ENCODE measurements at regions not wholly inside any gene's neighbourhood (a gene's known extent, or its start where the extent isn't known, plus 50 kb on each side); places are given as distances from the start of the nearest gene placed in this dataset.

DNA sequence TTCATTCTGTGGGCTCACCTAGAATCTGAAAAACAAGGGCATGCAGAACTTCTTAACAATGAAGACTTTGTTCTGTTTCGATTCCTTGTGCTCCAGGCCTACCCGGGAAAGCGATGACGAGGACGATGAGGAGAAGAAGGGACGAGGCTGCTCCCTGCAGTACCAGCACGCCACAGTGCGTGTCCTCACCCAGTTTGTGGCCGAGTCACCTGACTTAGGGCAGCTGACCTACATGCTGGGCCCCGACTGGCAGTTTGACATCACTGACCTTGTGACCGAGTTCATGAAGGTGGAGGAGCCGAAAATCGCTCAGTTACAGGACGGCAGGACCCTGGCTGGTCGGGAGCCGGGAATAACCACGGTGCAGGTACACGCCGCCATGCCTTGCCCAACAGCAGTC is 585.4 kb downstream of the AACS start:
- Histone ChIP-seq H3K4me3 (ENCODE audit: low read length) (no peak overlapping the region), H3K4me1 (ENCODE audit: insufficient read depth, low read length) (no peaks in the 10 kb centered on the region), H2AFZ (ENCODE audit: low read depth, low read length) (no peak overlapping the region), H3K36me3 (ENCODE audit: insufficient read depth, low read length) (no peaks in the 10 kb centered on the region), H3K27me3 (ENCODE audit: insufficient read depth, low read length) (no peaks in the 10 kb centered on the region), H3K9me3 (ENCODE audit: low read length) (no peaks in the 10 kb centered on the region)

DNA sequence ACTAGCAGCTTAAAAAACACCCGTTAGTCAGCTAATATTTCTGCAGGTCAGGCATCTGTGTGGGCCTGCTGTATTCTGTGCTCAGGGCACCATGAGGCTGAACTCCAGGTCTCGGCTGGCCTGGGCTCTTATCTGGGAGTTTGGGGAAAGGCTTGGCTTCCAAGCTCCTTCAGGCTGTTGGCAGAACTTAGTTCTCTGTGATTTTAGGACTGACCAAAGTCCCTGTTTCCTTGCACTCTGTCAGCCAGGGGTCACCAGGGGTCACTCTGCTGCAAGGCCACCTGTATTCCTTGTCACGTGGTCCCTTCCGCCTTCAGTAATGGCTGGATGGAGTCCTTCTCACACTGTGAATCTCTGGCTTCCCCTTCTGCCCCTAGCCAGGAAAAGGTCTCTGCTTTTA is 586.4 kb downstream of the AACS start:
- no peaks in the 10 kb centered on the region for H3K36me3 ChIP-seq (ENCODE audit: insufficient read depth, low read length)
- no peak overlapping the region for H2AFZ ChIP-seq (ENCODE audit: low read depth, low read length)
- H3K4me3 ChIP-seq (ENCODE audit: low read length), result no peak overlapping the region
- H3K27me3 ChIP-seq (ENCODE audit: insufficient read depth, low read length), result no peaks in the 10 kb centered on the region
- no peaks in the 10 kb centered on the region for H3K4me1 ChIP-seq (ENCODE audit: insufficient read depth, low read length)
- no peaks in the 10 kb centered on the region for H3K9me3 ChIP-seq (ENCODE audit: low read length)

DNA sequence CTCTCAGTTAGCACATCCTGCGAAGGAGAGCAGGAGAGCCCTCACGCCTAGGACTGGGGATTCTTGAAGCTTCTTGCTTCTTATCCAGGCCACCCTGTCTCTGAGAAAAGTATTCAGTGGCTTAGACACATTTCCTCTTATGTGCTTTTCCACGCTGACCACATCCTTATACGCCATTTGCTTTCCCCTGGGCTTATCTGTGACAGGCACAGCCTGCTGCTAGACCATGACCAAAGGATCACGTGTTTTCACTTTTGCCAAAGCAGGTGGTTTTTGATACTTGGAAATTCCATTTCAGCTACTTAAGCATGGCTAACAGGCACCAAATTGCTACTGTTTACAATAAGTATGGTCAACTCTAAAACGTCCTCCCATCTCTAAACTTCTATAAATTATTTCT is 587.4 kb downstream of the AACS start:
- Histone ChIP-seq H3K27me3 (ENCODE audit: insufficient read depth, low read length) (no peaks in the 10 kb centered on the region), H3K9me3 (ENCODE audit: low read length) (no peaks in the 10 kb centered on the region), H3K36me3 (ENCODE audit: insufficient read depth, low read length) (no peaks in the 10 kb centered on the region), H3K4me3 (ENCODE audit: low read length) (no peak overlapping the region), H3K4me1 (ENCODE audit: insufficient read depth, low read length) (no peaks in the 10 kb centered on the region), H2AFZ (ENCODE audit: low read depth, low read length) (no peak overlapping the region)

DNA sequence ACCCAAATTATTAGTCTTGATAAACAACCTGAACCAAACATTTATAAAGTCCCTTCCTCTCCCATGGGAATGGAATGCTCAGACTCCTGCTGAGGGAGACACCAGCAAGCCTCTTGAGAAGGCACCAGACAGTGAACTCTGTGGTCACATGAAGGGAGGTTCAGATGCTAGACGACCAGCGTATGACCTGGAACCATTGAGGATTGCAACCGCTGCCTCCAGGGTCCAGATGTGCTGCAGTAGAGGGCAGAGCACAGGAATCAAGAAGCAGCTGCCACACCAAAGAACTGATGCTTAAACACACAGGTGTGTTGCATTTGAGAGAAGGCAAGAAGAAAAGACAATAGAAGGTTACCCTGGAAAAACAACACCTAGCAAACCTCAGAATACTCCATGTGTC is 592.4 kb downstream of the AACS start:
- H3K9me3 ChIP-seq (ENCODE audit: low read length), result no peaks in the 10 kb centered on the region
- H3K4me1 ChIP-seq (ENCODE audit: insufficient read depth, low read length), result no peaks in the 10 kb centered on the region
- H3K36me3 ChIP-seq (ENCODE audit: insufficient read depth, low read length), result no peaks in the 10 kb centered on the region
- H3K27me3 ChIP-seq (ENCODE audit: insufficient read depth, low read length), result no peaks in the 10 kb centered on the region
- no peak overlapping the region for H3K4me3 ChIP-seq (ENCODE audit: low read length)
- no peak overlapping the region for H2AFZ ChIP-seq (ENCODE audit: low read depth, low read length)

DNA sequence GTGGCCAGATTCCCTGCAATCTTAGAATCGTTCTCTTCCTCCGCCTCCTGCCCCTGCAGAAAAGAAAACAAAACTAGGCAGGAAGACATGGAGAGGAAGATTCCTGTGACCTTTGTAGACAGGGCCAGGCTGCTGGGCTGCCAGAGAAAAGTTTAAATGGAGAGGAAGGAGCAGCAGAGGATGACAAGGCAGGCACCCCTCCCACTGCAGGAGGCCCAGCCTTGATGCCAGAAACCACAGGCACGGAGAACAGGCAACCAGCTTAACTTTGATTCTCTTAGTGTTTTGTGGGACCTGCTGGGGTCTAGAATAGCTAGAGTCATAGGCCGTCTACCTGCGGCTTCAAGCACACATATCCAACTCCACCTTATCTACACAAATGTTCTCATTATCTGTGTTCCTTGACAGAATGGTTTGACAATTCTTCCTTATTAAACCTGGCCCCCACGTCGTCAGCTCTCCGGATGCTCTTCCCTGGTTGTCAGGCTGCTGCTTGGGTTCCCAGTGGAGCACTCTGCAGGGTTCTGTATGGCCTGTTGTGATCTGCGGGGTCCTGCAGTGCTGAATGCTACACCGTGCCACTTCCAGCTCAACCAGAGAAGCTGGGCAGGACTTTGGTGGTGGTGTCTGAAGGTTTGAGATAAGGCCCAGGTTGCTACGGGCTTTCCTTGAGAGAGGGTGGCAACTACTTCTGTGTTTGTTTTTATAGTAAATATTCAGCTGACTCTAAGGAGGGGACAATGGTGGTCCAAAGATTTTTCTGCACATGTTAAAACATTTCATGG is 609.5 kb downstream of the AACS start:
- no peaks in the 10 kb centered on the region for H3K4me1 ChIP-seq (ENCODE audit: insufficient read depth, low read length)
- no peak overlapping the region for H3K4me3 ChIP-seq (ENCODE audit: low read length)
- no peak overlapping the region for H2AFZ ChIP-seq (ENCODE audit: low read depth, low read length)
- H3K36me3 ChIP-seq (ENCODE audit: insufficient read depth, low read length), result no peaks in the 10 kb centered on the region
- H3K9me3 ChIP-seq (ENCODE audit: low read length), result no peaks in the 10 kb centered on the region
- H3K27me3 ChIP-seq (ENCODE audit: insufficient read depth, low read length), result no peaks in the 10 kb centered on the region

DNA sequence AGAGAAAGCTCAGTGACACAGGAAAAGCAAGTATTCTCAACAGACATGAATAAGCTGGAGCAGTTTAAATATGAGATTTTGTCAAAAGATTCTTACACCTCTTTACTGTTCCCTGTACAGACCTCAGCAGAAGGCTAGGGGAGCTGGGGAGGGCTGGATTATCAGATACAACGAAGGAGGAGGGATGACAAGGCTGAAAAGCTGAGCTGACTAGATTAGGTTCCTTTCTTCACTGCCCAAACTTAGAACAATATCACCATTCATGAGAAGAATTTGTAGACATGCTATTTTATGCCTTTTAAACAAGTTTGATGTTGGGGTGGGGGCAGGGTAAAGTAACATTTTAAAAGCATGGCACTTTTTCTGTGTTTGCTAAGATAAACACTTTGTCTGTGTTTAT is 611.1 kb downstream of the AACS start:
- Histone ChIP-seq H3K4me1 (ENCODE audit: insufficient read depth, low read length) (no peaks in the 10 kb centered on the region), H3K4me3 (ENCODE audit: low read length) (no peak overlapping the region), H2AFZ (ENCODE audit: low read depth, low read length) (no peak overlapping the region)

DNA sequence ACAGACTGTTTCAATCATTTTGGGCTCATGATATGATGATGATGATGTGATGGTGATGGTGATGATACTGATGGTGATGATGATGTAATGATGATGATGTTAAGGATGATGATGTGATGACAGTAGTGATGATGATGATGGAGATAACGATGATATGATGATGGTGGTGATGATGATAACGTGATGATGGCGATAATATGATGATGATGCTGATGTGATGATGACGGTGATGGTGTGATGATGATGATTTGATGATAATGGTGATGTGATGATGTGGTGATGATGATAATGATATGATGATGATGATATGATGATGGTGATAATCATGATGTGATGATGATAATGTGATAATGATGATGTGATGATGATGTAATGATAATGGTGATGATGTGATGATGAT is 612.6 kb downstream of the AACS start:
- Histone ChIP-seq H3K4me3 (ENCODE audit: low read length) (no peak overlapping the region), H3K36me3 (ENCODE audit: insufficient read depth, low read length) (no peaks in the 10 kb centered on the region), H3K9me3 (ENCODE audit: low read length) (no peaks in the 10 kb centered on the region), H3K4me1 (ENCODE audit: insufficient read depth, low read length) (no peaks in the 10 kb centered on the region), H3K27me3 (ENCODE audit: insufficient read depth, low read length) (no peaks in the 10 kb centered on the region), H2AFZ (ENCODE audit: low read depth, low read length) (no peak overlapping the region)

More for the DNA sequence above, 611.1 kb downstream of the AACS start:
- Histone ChIP-seq H3K36me3 (ENCODE audit: insufficient read depth, low read length) (no peaks in the 10 kb centered on the region), H3K27me3 (ENCODE audit: insufficient read depth, low read length) (no peaks in the 10 kb centered on the region), H3K9me3 (ENCODE audit: low read length) (no peaks in the 10 kb centered on the region)

DNA sequence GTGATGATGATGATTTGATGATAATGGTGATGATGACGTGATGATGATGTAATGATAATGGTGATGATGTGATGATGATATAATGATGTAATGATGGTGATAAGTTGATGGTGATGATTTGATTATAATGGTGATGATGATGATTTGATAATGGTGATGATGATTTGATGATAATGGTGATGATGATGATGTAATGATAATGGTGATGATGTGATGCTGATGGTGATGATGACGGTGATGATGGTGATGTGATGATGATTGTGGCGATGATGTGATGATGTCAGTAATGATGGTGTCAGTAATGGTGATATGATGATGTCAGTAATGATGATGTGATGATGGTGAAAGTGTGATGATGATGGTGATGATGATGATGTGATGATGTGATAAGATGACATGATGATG is 613.4 kb downstream of the AACS start:
- Histone ChIP-seq H3K4me1 (ENCODE audit: insufficient read depth, low read length) (no peaks in the 10 kb centered on the region), H3K4me3 (ENCODE audit: low read length) (no peak overlapping the region), H2AFZ (ENCODE audit: low read depth, low read length) (no peak overlapping the region), H3K27me3 (ENCODE audit: insufficient read depth, low read length) (no peaks in the 10 kb centered on the region), H3K36me3 (ENCODE audit: insufficient read depth, low read length) (no peaks in the 10 kb centered on the region), H3K9me3 (ENCODE audit: low read length) (no peaks in the 10 kb centered on the region)

DNA sequence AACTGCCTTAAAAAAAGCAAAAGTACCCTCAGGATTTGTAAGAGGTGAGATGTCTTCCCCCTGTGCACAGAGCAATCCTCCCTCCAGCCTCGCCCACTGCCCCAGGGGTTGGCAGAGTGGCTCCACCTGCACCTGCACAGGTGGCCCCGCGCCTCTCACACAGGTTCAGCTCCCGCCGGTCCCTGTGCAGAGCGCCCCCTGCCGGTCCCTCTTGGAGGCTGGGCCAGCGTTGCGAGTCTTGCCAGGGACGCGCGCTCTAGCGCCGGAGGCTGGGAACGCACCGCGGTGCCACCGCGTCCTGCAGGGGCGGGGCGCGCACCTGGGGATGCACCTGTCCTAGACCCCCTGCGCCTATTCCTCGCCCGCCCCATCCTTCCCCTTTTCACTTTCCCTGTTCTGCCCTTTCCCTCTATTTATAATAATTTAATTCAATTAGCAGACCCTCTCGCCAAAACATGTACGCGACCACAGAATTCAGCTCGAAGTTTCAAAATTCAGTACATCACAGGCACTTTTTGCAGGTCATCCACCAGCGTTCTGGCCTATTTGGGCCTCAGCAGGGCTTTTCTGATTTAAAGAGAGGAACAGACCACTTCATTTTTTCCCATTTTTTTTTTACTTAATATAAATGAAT is 618.6 kb downstream of the AACS start:
- Histone ChIP-seq H2AFZ (ENCODE audit: low read depth, low read length) (no peak overlapping the region), H3K36me3 (ENCODE audit: insufficient read depth, low read length) (no peaks in the 10 kb centered on the region), H3K4me1 (ENCODE audit: insufficient read depth, low read length) (no peaks in the 10 kb centered on the region), H3K27me3 (ENCODE audit: insufficient read depth, low read length) (no peaks in the 10 kb centered on the region), H3K9me3 (ENCODE audit: low read length) (no peaks in the 10 kb centered on the region), H3K4me3 (ENCODE audit: low read length) (no peak overlapping the region)

DNA sequence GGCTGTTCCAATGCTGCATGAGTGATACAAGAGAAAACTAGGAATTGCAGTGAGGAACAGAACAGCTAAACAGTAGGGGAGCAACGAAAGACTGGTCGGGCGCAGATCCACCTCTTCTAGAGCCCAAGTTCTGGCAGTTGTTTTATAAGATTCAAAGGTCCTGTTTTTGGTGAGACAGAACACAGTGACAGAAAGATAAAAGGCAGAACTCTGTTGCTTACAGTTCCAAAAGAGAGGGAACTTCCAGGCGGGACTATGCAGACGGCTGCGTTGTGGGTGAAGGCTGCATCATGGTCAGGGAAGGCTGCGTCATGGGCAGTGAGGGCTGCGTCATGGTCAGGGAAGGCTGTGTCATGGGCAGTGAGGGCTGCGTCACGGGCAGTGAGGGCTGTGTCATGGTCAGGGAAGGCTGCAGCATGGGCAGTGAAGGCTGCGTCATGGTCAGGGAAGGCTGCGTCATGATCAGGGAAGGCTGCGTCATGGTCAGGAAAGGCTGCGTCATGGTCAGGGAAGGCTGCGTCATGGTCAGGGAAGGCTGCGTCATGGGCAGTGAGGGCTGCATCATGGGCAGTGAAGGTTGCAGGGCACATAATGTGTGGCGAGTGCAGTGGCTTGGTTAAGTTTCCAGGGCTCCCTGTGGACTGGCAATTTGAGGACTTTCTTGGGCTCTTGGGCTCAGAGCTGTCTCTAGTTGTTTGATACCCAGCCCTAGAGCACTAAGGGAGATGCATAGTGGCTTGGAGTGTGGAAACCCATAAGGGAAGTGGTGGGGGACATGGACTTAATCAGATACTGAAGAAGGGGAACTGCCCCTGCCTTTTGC is 619.9 kb downstream of the AACS start:
- no peak overlapping the region for H3K4me3 ChIP-seq (ENCODE audit: low read length)
- no peaks in the 10 kb centered on the region for H3K4me1 ChIP-seq (ENCODE audit: insufficient read depth, low read length)
- no peaks in the 10 kb centered on the region for H3K36me3 ChIP-seq (ENCODE audit: insufficient read depth, low read length)
- no peak overlapping the region for H2AFZ ChIP-seq (ENCODE audit: low read depth, low read length)
- H3K9me3 ChIP-seq (ENCODE audit: low read length), result no peaks in the 10 kb centered on the region
- H3K27me3 ChIP-seq (ENCODE audit: insufficient read depth, low read length), result peaks cover under 1% of the 10 kb centered on the region

DNA sequence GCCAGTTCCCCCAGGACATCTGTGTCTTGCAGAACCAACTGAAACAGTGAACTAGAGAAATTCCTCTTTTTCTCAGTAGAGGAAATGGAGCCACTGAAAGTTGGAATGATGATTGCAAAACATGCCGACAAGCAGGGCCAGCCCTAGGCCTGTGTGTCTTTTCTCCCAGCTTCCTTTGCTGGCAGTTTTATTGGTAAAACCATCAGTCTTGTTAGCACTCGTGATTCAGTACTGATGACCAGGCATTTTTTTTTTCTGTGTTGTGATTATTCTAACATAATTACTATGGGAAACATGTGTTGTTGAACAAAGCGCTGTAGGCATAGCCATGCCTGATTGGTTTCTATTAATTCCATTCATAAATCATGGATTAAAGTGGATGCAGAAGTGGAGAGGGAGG is 620.7 kb downstream of the AACS start:
- peaks cover 6% of the 10 kb centered on the region for H3K27me3 ChIP-seq (ENCODE audit: insufficient read depth, low read length)
- H2AFZ ChIP-seq (ENCODE audit: low read depth, low read length), result no peak overlapping the region
- H3K4me1 ChIP-seq (ENCODE audit: insufficient read depth, low read length), result no peaks in the 10 kb centered on the region
- no peaks in the 10 kb centered on the region for H3K36me3 ChIP-seq (ENCODE audit: insufficient read depth, low read length)
- no peaks in the 10 kb centered on the region for H3K9me3 ChIP-seq (ENCODE audit: low read length)
- H3K4me3 ChIP-seq (ENCODE audit: low read length), result no peak overlapping the region

DNA sequence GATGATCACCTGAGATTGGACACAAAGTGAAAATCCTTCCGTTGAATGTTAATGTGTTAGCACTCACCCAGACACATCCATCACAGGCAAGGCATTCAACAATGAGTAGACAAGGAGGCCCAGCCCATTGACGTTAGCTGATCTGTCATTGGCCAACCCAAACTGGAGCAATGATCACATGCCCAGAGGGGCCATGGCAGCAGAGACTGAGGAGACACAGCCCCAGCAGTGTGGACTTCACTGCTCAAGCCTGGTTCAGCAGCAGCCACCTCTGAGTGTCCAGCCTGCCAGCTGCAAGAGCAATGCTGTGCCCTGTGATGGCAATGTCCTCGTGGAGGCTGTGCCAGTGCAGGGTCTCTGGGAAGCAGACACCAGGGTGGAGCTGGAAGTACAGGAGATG is 622.2 kb downstream of the AACS start:
- no peaks in the 10 kb centered on the region for H3K36me3 ChIP-seq (ENCODE audit: insufficient read depth, low read length)
- no peak overlapping the region for H3K4me3 ChIP-seq (ENCODE audit: low read length)
- H2AFZ ChIP-seq (ENCODE audit: low read depth, low read length), result no peak overlapping the region
- no peaks in the 10 kb centered on the region for H3K9me3 ChIP-seq (ENCODE audit: low read length)
- no peaks in the 10 kb centered on the region for H3K4me1 ChIP-seq (ENCODE audit: insufficient read depth, low read length)
- peaks cover 8% of the 10 kb centered on the region for H3K27me3 ChIP-seq (ENCODE audit: insufficient read depth, low read length)

DNA sequence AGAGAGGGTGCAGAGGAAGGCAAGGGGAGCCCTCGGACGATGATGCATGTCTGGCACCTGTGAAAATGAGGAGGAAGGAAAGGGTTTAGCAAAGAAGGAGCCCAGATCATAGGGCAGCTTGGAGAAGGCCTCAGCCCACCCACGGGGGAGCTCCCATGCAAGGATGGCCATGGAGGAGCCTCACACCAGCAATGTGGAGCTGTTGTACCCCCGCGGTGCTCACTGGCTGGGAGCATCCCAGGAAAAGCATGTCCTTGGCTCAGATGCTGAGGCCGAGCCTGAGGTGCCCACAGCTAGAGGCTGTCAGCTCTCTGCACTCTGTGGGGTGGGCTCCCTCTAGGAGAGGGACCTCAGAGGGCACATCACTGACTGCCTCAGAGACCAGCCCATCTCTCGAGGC is 622.6 kb downstream of the AACS start:
- Histone ChIP-seq H3K27me3 (ENCODE audit: insufficient read depth, low read length) (peaks cover 8% of the 10 kb centered on the region), H3K4me1 (ENCODE audit: insufficient read depth, low read length) (no peaks in the 10 kb centered on the region), H3K36me3 (ENCODE audit: insufficient read depth, low read length) (no peaks in the 10 kb centered on the region), H3K4me3 (ENCODE audit: low read length) (no peak overlapping the region), H2AFZ (ENCODE audit: low read depth, low read length) (no peak overlapping the region), H3K9me3 (ENCODE audit: low read length) (no peaks in the 10 kb centered on the region)
